PC-3 (cell line): ENCODE measurements at regions not wholly inside any gene's neighbourhood (a gene's known extent, or its start where the extent isn't known, plus 50 kb on each side); places are given as distances from the start of the nearest gene placed in this dataset.
"Not testable (repeated sequence)": the region's sequence is repeated elsewhere in the genome, so short reads cannot be mapped to it uniquely, and the experiment has no call there.

Experiments
- ATAC-seq: fragments of 200-7000 bp; cut with Tn5 transposase; 2 replicates; pipeline ENCODE4 v1.9.1; 2020; ENCODE audit warnings: mild to moderate bottlenecking, moderate library complexity
- BruUV-seq: library from RNA; stranded (reverse); fragments of 400-500 nt; replicated peaks from 2 replicates; lab custom pipeline; 2021; lab: Mats Ljungman, UMichigan
- CTCF ChIA-PET: fragments of 300-600 bp; sonication (Branson Sonifier 250); formaldehyde crosslinking; loops from one replicate; lab custom pipeline; 2022; ENCODE audit warnings: antibody characterized with exemption; lab: Charles Lee
- POLR2A ChIA-PET: fragments of 300-600 bp; sonication (Branson Sonifier 250); formaldehyde crosslinking; loops from one replicate; lab custom pipeline; 2022; ENCODE audit warnings: antibody characterized with exemption; ENCODE audit not compliant: unreplicated experiment; lab: Charles Lee
- DNase-seq: peaks from one replicate; pipeline ENCODE4 v3.0.0-alpha.2; 2015
- H2AFZ ChIP-seq: fragments of 300-600 bp; sonication (generic); 2 replicates; pipeline ENCODE4 v1.6.0; 2016; ENCODE audit warnings: antibody characterized with exemption, low read length
- H3F3A ChIP-seq: fragments of 300-600 bp; sonication (generic); one replicate; pipeline ENCODE4 v1.6.0; 2017; ENCODE audit warnings: antibody characterized with exemption, low read length, control low read depth, mild to moderate bottlenecking; ENCODE audit not compliant: unreplicated experiment
- H3K27ac ChIP-seq: fragments of 300-600 bp; sonication (generic); 2 replicates; pipeline ENCODE4 v1.5.1; 2016; ENCODE audit warnings: mild to moderate bottlenecking, low read length
- H3K27me3 ChIP-seq: fragments of 300-600 bp; sonication (generic); 2 replicates; pipeline ENCODE4 v1.6.1; 2016; ENCODE audit warnings: low read length, mixed read lengths
- H3K36me3 ChIP-seq: fragments of 300-600 bp; sonication (generic); 2 replicates; pipeline ENCODE4 v1.6.1; 2016; ENCODE audit warnings: low read depth, mixed run types, low read length, mixed read lengths
- H3K4me1 ChIP-seq: fragments of 300-600 bp; sonication (generic); 2 replicates; pipeline ENCODE4 v1.5.1; 2016; ENCODE audit warnings: low read length; ENCODE audit not compliant: insufficient read depth
- H3K4me2 ChIP-seq: fragments of 300-600 bp; sonication (generic); 2 replicates; pipeline ENCODE4 v1.6.0; 2016; ENCODE audit warnings: low read length
- H3K4me3 ChIP-seq: fragments of 300-600 bp; sonication (generic); 2 replicates; pipeline ENCODE4 v1.5.1; 2016; ENCODE audit warnings: mild to moderate bottlenecking, low read length, mixed read lengths
- H3K79me2 ChIP-seq: fragments of 300-600 bp; sonication (generic); 2 replicates; pipeline ENCODE4 v1.6.1; 2017; ENCODE audit warnings: low read length, mixed read lengths
- H3K9ac ChIP-seq: fragments of 300-600 bp; sonication (generic); 2 replicates; pipeline ENCODE4 v1.6.0; 2016; ENCODE audit warnings: mild to moderate bottlenecking, low read length
- H3K9me2 ChIP-seq: fragments of 300-600 bp; sonication (generic); replicated peaks from 2 replicates; pipeline ENCODE4 v1.6.1; 2016; ENCODE audit warnings: mixed run types, low read length, mixed read lengths
- H3K9me3 ChIP-seq: fragments of 300-600 bp; sonication (generic); 2 replicates; pipeline ENCODE4 v1.6.1; 2016; ENCODE audit warnings: low read length, mixed read lengths
- H4K20me1 ChIP-seq: fragments of 300-600 bp; sonication (generic); 2 replicates; pipeline ENCODE4 v1.6.1; 2016; ENCODE audit warnings: low read length, mixed read lengths
- CTCF ChIP-seq: fragments of 300-600 bp; sonication (generic); conservative IDR thresholded peaks from 2 replicates; pipeline ENCODE4 v1.5.1; 2017; ENCODE audit warnings: antibody characterized with exemption, low read depth, mild to moderate bottlenecking, low read length
- EZH2 ChIP-seq: fragments of 300-600 bp; sonication (generic); IDR thresholded peaks from one replicate; pipeline ENCODE4 v1.6.1; 2017; ENCODE audit warnings: antibody characterized with exemption, mild to moderate bottlenecking, low read length; ENCODE audit not compliant: unreplicated experiment
- EZH2phosphoT487 ChIP-seq: fragments of 300-600 bp; sonication (generic); IDR thresholded peaks from 2 replicates; pipeline ENCODE4 v1.6.1; 2018; ENCODE audit warnings: mild to moderate bottlenecking, antibody characterized with exemption, low read length, borderline replicate concordance
- intact Hi-C: fragments of 100-400 bp; cut with micrococcal nuclease; formaldehyde crosslinking; loops from 2 replicates; pipeline ENCODE4 v1.9.0; 2023

- no peak overlapping the region for H2AFZ ChIP-seq
- peaks cover 3% of the 10 kb centered on the region; the same call in 1 of the 2 replicates for H3K4me1 ChIP-seq
- no peak overlapping the region for H3K4me3 ChIP-seq
- no peaks in the 10 kb centered on the region for H3K27me3 ChIP-seq
- no peak overlapping the region for H3K4me2 ChIP-seq
- no peak overlapping the region for H3K9ac ChIP-seq
- H3K79me2 ChIP-seq, result no peaks in the 10 kb centered on the region
- ATAC-seq (no peak), DNase-seq (no peak)
- BruUV-seq, result no TSS peak
- no peaks in the 10 kb centered on the region for H3F3A ChIP-seq
- TF ChIP-seq EZH2phosphoT487 (no peak), CTCF (no peak), EZH2 (no peak)
- no peaks in the 10 kb centered on the region for H3K9me3 ChIP-seq
- H4K20me1 ChIP-seq, result no peaks in the 10 kb centered on the region
- no peaks in the 10 kb centered on the region for H3K36me3 ChIP-seq
- H3K9me2 ChIP-seq, result no peaks in the 10 kb centered on the region
- ChIA-PET CTCF (no interaction called here), POLR2A (no interaction called here)
- H3K27ac ChIP-seq, result no peak overlapping the region
- intact Hi-C loops, result no loop called here
Measured at GRCh38 chr13:46495066-46495465, 57.9 kb upstream of the LRCH1 start.

- H3K9ac ChIP-seq, result no peak overlapping the region
- no peaks in the 10 kb centered on the region for H3K27me3 ChIP-seq
- H3K9me2 ChIP-seq, result no peaks in the 10 kb centered on the region
- H3K36me3 ChIP-seq, result no peaks in the 10 kb centered on the region
- no TSS peak for BruUV-seq
- TF ChIP-seq CTCF (peak; percentile 70), EZH2 (no peak), EZH2phosphoT487 (no peak)
- H3K79me2 ChIP-seq, result no peaks in the 10 kb centered on the region
- H3K4me1 ChIP-seq, result peaks cover 10% of the 10 kb centered on the region; the same call in 1 of the 2 replicates
- H3K4me3 ChIP-seq, result no peak overlapping the region
- no peak overlapping the region for H2AFZ ChIP-seq
- no peaks in the 10 kb centered on the region for H3F3A ChIP-seq
- ATAC-seq, result peak; percentile 34; the same call in 1 of the 2 replicates
- CTCF ChIA-PET, result no interaction called here
- H3K27ac ChIP-seq, result no peak overlapping the region
- intact Hi-C loops, result loop anchor here (1.0 to 2.0 kb wide), 3 partner anchors 38 to 228 kb away; no protein-coding TSS in a partner anchor
- no peak overlapping the region for H3K4me2 ChIP-seq
- H4K20me1 ChIP-seq, result no peaks in the 10 kb centered on the region
- POLR2A ChIA-PET, result no interaction called here
- no peaks in the 10 kb centered on the region for H3K9me3 ChIP-seq
- peak; percentile 66 for DNase-seq
Measured at GRCh38 chr13:46492946-46493345, 60.0 kb upstream of the LRCH1 start.

DNA sequence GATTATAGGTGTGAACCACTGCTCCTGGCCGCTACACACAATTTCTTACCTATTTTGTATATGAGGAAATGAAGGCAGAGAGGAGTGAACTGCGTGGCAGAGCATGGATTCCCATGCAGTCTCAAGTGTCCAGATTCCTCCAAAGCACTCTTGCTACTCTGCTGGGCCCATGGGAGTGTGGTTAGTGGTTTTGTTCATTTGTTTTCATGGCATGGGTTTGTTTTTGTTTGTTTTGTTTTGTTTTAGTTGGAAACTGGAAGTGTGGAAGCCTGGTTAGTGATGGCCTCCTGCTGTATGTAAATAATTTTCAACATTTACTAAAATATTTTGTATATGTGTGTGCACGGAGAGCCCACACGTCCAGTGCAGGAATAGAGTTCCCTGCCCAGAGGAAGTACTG, 61.3 kb upstream of the LRCH1 start:
- Histone ChIP-seq H3K9ac (no peak overlapping the region), H3K36me3 (no peaks in the 10 kb centered on the region), H3K9me3 (no peaks in the 10 kb centered on the region), H3K79me2 (no peaks in the 10 kb centered on the region), H3K4me3 (no peak overlapping the region), H2AFZ (no peak overlapping the region), H3K27ac (no peak overlapping the region), H3K4me2 (no peak overlapping the region), H3K9me2 (no peaks in the 10 kb centered on the region), H3K27me3 (no peaks in the 10 kb centered on the region), H4K20me1 (no peaks in the 10 kb centered on the region), H3F3A (no peaks in the 10 kb centered on the region), H3K4me1 (peaks cover 10% of the 10 kb centered on the region; the same call in 1 of the 2 replicates)
- intact Hi-C loops, result loop anchor here (2.0 kb wide), 1 partner anchor 39 kb away; no protein-coding TSS in a partner anchor
- ATAC-seq (no peak), DNase-seq (no peak)
- ChIA-PET CTCF (no interaction called here), POLR2A (no interaction called here)
- no TSS peak for BruUV-seq
- TF ChIP-seq EZH2 (no peak), EZH2phosphoT487 (no peak), CTCF (no peak)

GRCh38 chr13:46490713-46491112, 62.3 kb upstream of the LRCH1 start:
- CTCF ChIA-PET, H3K27ac ChIP-seq, H3K9me2 ChIP-seq, H4K20me1 ChIP-seq, intact Hi-C loops, H3F3A ChIP-seq, H3K9me3 ChIP-seq, POLR2A ChIA-PET, DNase-seq, H3K4me3 ChIP-seq, ATAC-seq, H3K79me2 ChIP-seq, H3K27me3 ChIP-seq, H3K4me2 ChIP-seq, H3K9ac ChIP-seq, H3K36me3 ChIP-seq, BruUV-seq, H2AFZ ChIP-seq: not testable (repeated sequence)
- H3K4me1 ChIP-seq, result peaks cover 10% of the 10 kb centered on the region; the same call in 1 of the 2 replicates
